Testis (tissue), 2 donors: ENCODE measurements at regions not wholly inside any gene's neighbourhood (a gene's known extent, or its start where the extent isn't known, plus 50 kb on each side); places are given as distances from the start of the nearest gene placed in this dataset.

ENCODE experiments used
- DNase-seq: peaks from one replicate; pipeline ENCODE4 v3.0.0-alpha.2; 2019
- H3K27ac ChIP-seq, 2 donors: fragments of 200-600 bp; sonication (generic); one replicate each; pipeline ENCODE4 v1.5.1; 2019
- H3K27me3 ChIP-seq: fragments of 200-600 bp; sonication (generic); one replicate; pipeline ENCODE4 v1.5.1; 2019
- H3K36me3 ChIP-seq: fragments of 200-600 bp; sonication (generic); one replicate; pipeline ENCODE4 v1.5.1; 2017; ENCODE audit warnings: low read depth; ENCODE audit errors: missing control alignments
- H3K4me1 ChIP-seq: fragments of 200-600 bp; sonication (generic); one replicate; pipeline ENCODE4 v1.5.1; 2019
- H3K4me3 ChIP-seq, 2 donors: fragments of 200-600 bp; sonication (generic); one replicate each; pipeline ENCODE4 v1.5.1; 2017 to 2019
- H3K9me3 ChIP-seq: fragments of 200-600 bp; sonication (generic); one replicate; pipeline ENCODE4 v1.5.1; 2017
- CTCF ChIP-seq, 3 experiments: fragments of 450-650 bp in 2 of 3; fragments of 200-600 bp in 1 of 3; sonication (generic) in 1 of 3; IDR thresholded peaks; one replicate each; pipeline ENCODE4 v1.5.1; 2016 to 2019; ENCODE audit warnings: antibody characterized with exemption in 3 of 3, mild to moderate bottlenecking in 2 of 3, moderate library complexity in 1 of 3
- POLR2A ChIP-seq: fragments of 450-650 bp; IDR thresholded peaks from one replicate; pipeline ENCODE4 v1.6.1; 2017; ENCODE audit warnings: antibody characterized with exemption, mild to moderate bottlenecking, moderate library complexity
- WGBS, 2 donors: methylation state at CpG; one replicate each; pipeline ENCODE4 v1.1.5; 2018; 5-methylcytosine and 5-hydroxymethylcytosine counted together
- intact Hi-C: fragments of 100-400 bp; cut with DNase I; formaldehyde crosslinking; loops from one replicate; pipeline ENCODE4 v1.15.1; 2023; ENCODE audit warnings: low total_unique reads

- 94 to 96% methylated on average over 3 of the region's 3 CpGs for WGBS, 2 donors
- Histone ChIP-seq H3K36me3 (no peaks in the 10 kb centered on the region), H3K27me3 (no peaks in the 10 kb centered on the region), H3K27ac (no peak overlapping the region), H3K4me1 (no peaks in the 10 kb centered on the region), H3K9me3 (no peaks in the 10 kb centered on the region), H3K4me3 (no peak overlapping the region)
- TF ChIP-seq POLR2A (no peak), CTCF (IDR thresholded peaks at IDR 0.05) (no peak)
- intact Hi-C loops, result no loop called here
- no peak for DNase-seq
Measured at GRCh38 chr13:86095351-86095750, 296.1 kb upstream of the SLITRK6 start.

DNA sequence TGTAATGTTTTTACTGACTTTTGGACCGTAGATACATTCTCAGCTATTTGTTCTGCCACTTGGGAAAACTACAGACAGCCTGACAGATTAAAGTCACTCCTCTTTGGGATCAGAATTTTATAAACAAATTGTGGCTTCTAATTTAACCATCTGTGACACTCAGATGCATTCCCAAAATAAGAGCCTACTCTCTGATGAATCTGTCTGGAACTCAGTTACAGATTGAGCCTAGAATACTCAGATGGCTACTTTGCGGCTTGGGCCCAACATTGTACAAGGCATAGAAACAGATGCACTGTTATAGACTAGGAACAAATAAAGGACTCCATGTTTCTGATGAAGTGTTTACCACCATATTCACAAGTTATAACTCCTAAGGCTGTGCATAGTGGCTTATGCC, 291.0 kb upstream of the SLITRK6 start:
- Histone ChIP-seq H3K36me3 (no peaks in the 10 kb centered on the region), H3K4me3 (no peak overlapping the region), H3K9me3 (no peaks in the 10 kb centered on the region), H3K27ac (no peak overlapping the region), H3K27me3 (no peaks in the 10 kb centered on the region), H3K4me1 (no peaks in the 10 kb centered on the region)
- DNase-seq, result no peak
- intact Hi-C loops, result no loop called here
- 76% methylated on average over 2 of the region's 2 CpGs for WGBS, 2 donors
- TF ChIP-seq CTCF (IDR thresholded peaks at IDR 0.05), result no peak
- no peak for TF ChIP-seq POLR2A

- H3K4me3 ChIP-seq, result no peak overlapping the region
- no peaks in the 10 kb centered on the region for H3K27me3 ChIP-seq
- no peaks in the 10 kb centered on the region for H3K4me1 ChIP-seq
- H3K36me3 ChIP-seq, result no peaks in the 10 kb centered on the region
- intact Hi-C loops, result no loop called here
- no peaks in the 10 kb centered on the region for H3K9me3 ChIP-seq
- H3K27ac ChIP-seq, result no peak overlapping the region
- TF ChIP-seq POLR2A, result no peak
- TF ChIP-seq CTCF (IDR thresholded peaks at IDR 0.05), result no peak
- DNase-seq, result no peak
Measured at GRCh38 chr13:86087244-86087643, 288.0 kb upstream of the SLITRK6 start.

DNA sequence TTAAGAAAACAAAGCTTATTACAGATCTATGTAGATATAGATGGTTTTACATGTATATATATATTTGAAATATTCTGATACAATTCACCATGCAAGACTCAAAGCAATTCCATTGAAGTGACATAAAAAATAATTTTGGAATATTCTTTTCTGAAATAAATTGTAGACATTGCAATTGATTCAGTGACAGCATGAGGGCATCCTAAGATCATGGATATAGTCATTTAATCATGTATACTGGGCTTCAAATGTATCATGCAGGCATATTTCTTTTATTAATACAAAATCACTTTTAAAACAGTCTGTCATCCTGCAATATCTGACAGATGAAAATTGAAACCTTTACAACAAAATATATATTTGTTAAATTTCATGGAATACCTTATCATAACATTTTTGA, 286.7 kb upstream of the SLITRK6 start:
- H3K4me3 ChIP-seq, result no peak overlapping the region
- intact Hi-C loops, result no loop called here

More for the DNA sequence above, 286.7 kb upstream of the SLITRK6 start:
- TF ChIP-seq CTCF (IDR thresholded peaks at IDR 0.05) (no peak), POLR2A (no peak)
- no peak for DNase-seq
- Histone ChIP-seq H3K9me3 (no peaks in the 10 kb centered on the region), H3K27ac (no peak overlapping the region), H3K4me1 (no peaks in the 10 kb centered on the region), H3K36me3 (no peaks in the 10 kb centered on the region), H3K27me3 (no peaks in the 10 kb centered on the region)
